Mucosa of stomach (tissue), 1 donor: ENCODE measurements at regions not wholly inside any gene's neighbourhood (a gene's known extent, or its start where the extent isn't known, plus 50 kb on each side); places are given as distances from the start of the nearest gene placed in this dataset.

Source experiments
- H3K27me3 ChIP-seq: one replicate; pipeline ENCODE4 v1.7.0; 2013; ENCODE audit warnings: mild to moderate bottlenecking, low read length; ENCODE audit not compliant: control insufficient read depth, insufficient read depth
- H3K36me3 ChIP-seq: one replicate; pipeline ENCODE4 v1.7.0; 2013; ENCODE audit warnings: low read length; ENCODE audit not compliant: control insufficient read depth, insufficient read depth
- H3K4me1 ChIP-seq: one replicate; pipeline ENCODE4 v1.7.0; 2013; ENCODE audit warnings: mild to moderate bottlenecking, low read length; ENCODE audit not compliant: control insufficient read depth, insufficient read depth
- H3K4me3 ChIP-seq: one replicate; pipeline ENCODE4 v1.7.0; 2013; ENCODE audit warnings: low read length
- H3K9ac ChIP-seq: one replicate; pipeline ENCODE4 v1.7.0; 2013; ENCODE audit warnings: mild to moderate bottlenecking, low read length, moderate library complexity
- H3K9me3 ChIP-seq: one replicate; pipeline ENCODE4 v1.7.0; 2013; ENCODE audit warnings: mild to moderate bottlenecking, low read length, moderate library complexity; ENCODE audit not compliant: control insufficient read depth
- donor health status: Pancreatic carcinoma.

- peaks cover 6% of the 10 kb centered on the region for H3K4me1 ChIP-seq
- H3K27me3 ChIP-seq, result no peaks in the 10 kb centered on the region
- H3K36me3 ChIP-seq, result no peaks in the 10 kb centered on the region
- no peak overlapping the region for H3K4me3 ChIP-seq
- H3K9me3 ChIP-seq, result no peaks in the 10 kb centered on the region
- no peak overlapping the region for H3K9ac ChIP-seq
These were observed 145.9 kb upstream of the UBL3 start for GRCh38 chr13:29996316-29996715.

- Histone ChIP-seq H3K9ac (no peak overlapping the region), H3K4me3 (no peak overlapping the region), H3K9me3 (no peaks in the 10 kb centered on the region), H3K27me3 (no peaks in the 10 kb centered on the region), H3K4me1 (peaks cover 6% of the 10 kb centered on the region), H3K36me3 (no peaks in the 10 kb centered on the region)
These were observed 144.6 kb upstream of the UBL3 start for GRCh38 chr13:29994911-29995595.

GRCh38 chr13:29993716-29994488, 143.5 kb upstream of the UBL3 start:
- no peak overlapping the region for H3K9ac ChIP-seq
- H3K36me3 ChIP-seq, result no peaks in the 10 kb centered on the region
- no peak overlapping the region for H3K4me3 ChIP-seq
- no peaks in the 10 kb centered on the region for H3K9me3 ChIP-seq
- no peaks in the 10 kb centered on the region for H3K27me3 ChIP-seq
- H3K4me1 ChIP-seq, result no peaks in the 10 kb centered on the region

- H3K4me3 ChIP-seq, result no peak overlapping the region
- no peaks in the 10 kb centered on the region for H3K36me3 ChIP-seq
- no peaks in the 10 kb centered on the region for H3K27me3 ChIP-seq
These were observed 142.8 kb upstream of the UBL3 start for GRCh38 chr13:29993196-29993595.

GRCh38 chr13:29991343-29991742, 140.9 kb upstream of the UBL3 start:
- Histone ChIP-seq H3K4me1 (no peaks in the 10 kb centered on the region), H3K9ac (no peak overlapping the region), H3K9me3 (no peaks in the 10 kb centered on the region), H3K4me3 (no peak overlapping the region), H3K27me3 (no peaks in the 10 kb centered on the region), H3K36me3 (no peaks in the 10 kb centered on the region)

More at GRCh38 chr13:29993196-29993595, 142.8 kb upstream of the UBL3 start:
- no peaks in the 10 kb centered on the region for H3K4me1 ChIP-seq
- H3K9me3 ChIP-seq, result no peaks in the 10 kb centered on the region
- H3K9ac ChIP-seq, result no peak overlapping the region

GRCh38 chr13:29987340-29987739, 136.9 kb upstream of the UBL3 start:
- Histone ChIP-seq H3K36me3 (no peaks in the 10 kb centered on the region), H3K4me1 (no peaks in the 10 kb centered on the region), H3K9me3 (no peaks in the 10 kb centered on the region), H3K9ac (no peak overlapping the region), H3K4me3 (no peak overlapping the region), H3K27me3 (no peaks in the 10 kb centered on the region)

- Histone ChIP-seq H3K9ac (no peak overlapping the region), H3K4me1 (no peaks in the 10 kb centered on the region), H3K4me3 (no peak overlapping the region), H3K27me3 (no peaks in the 10 kb centered on the region), H3K36me3 (no peaks in the 10 kb centered on the region), H3K9me3 (no peaks in the 10 kb centered on the region)
These were observed 129.9 kb upstream of the UBL3 start for GRCh38 chr13:29980339-29980738.

- Histone ChIP-seq H3K36me3 (no peaks in the 10 kb centered on the region), H3K4me1 (no peaks in the 10 kb centered on the region), H3K4me3 (no peak overlapping the region), H3K9ac (no peak overlapping the region), H3K9me3 (no peaks in the 10 kb centered on the region), H3K27me3 (no peaks in the 10 kb centered on the region)
These were observed 127.8 kb upstream of the UBL3 start for GRCh38 chr13:29978211-29978610.

- no peaks in the 10 kb centered on the region for H3K4me1 ChIP-seq
- no peaks in the 10 kb centered on the region for H3K36me3 ChIP-seq
- no peaks in the 10 kb centered on the region for H3K9me3 ChIP-seq
- no peaks in the 10 kb centered on the region for H3K27me3 ChIP-seq
- no peak overlapping the region for H3K9ac ChIP-seq
- H3K4me3 ChIP-seq, result no peak overlapping the region
These were observed 127.2 kb upstream of the UBL3 start for GRCh38 chr13:29977476-29978120.

GRCh38 chr13:29976535-29976934, 126.1 kb upstream of the UBL3 start:
- H3K27me3 ChIP-seq, result no peaks in the 10 kb centered on the region
- no peak overlapping the region for H3K4me3 ChIP-seq
- H3K36me3 ChIP-seq, result no peaks in the 10 kb centered on the region
- H3K9ac ChIP-seq, result no peak overlapping the region
- H3K4me1 ChIP-seq, result no peaks in the 10 kb centered on the region
- H3K9me3 ChIP-seq, result no peaks in the 10 kb centered on the region

GRCh38 chr13:29975283-29975682, 124.9 kb upstream of the UBL3 start:
- no peaks in the 10 kb centered on the region for H3K9me3 ChIP-seq
- H3K4me1 ChIP-seq, result no peaks in the 10 kb centered on the region
- no peak overlapping the region for H3K9ac ChIP-seq
- H3K27me3 ChIP-seq, result no peaks in the 10 kb centered on the region
- H3K4me3 ChIP-seq, result no peak overlapping the region
- H3K36me3 ChIP-seq, result no peaks in the 10 kb centered on the region

- peaks cover 5% of the 10 kb centered on the region for H3K9me3 ChIP-seq
- H3K36me3 ChIP-seq, result no peaks in the 10 kb centered on the region
- no peak overlapping the region for H3K9ac ChIP-seq
- H3K27me3 ChIP-seq, result no peaks in the 10 kb centered on the region
- H3K4me1 ChIP-seq, result no peaks in the 10 kb centered on the region
- H3K4me3 ChIP-seq, result no peak overlapping the region
These were observed 118.9 kb upstream of the UBL3 start for GRCh38 chr13:29969286-29969685.
